ENCODE measurements at regions not wholly inside any gene's neighbourhood (a gene's known extent, or its start where the extent isn't known, plus 50 kb on each side); places are given as distances from the start of the nearest gene placed in this dataset.

GRCh38 chr6:81172056-81172740 is 580.3 kb downstream of the TENT5A start:
- TF ChIP-seq CTCF (IDR thresholded peaks at IDR 0.05) (no peak), POLR2A (IDR thresholded peaks at IDR 0.05) (no peak)

All from testis (tissue), 2 donors.